GM23338 (cell line): ENCODE measurements at regions not wholly inside any gene's neighbourhood (a gene's known extent, or its start where the extent isn't known, plus 50 kb on each side); places are given as distances from the start of the nearest gene placed in this dataset.

Source experiments
- ATAC-seq: fragments of 200-7000 bp; cut with Tn5 transposase; 3 replicates; pipeline ENCODE4 v1.9.1; 2020
- DNase-seq: peaks from one replicate; pipeline ENCODE4 v3.0.0-alpha.2; 2015; ENCODE audit warnings: low spot score
- H2AFZ ChIP-seq: fragments of 200-600 bp; sonication (generic); 2 replicates; pipeline ENCODE4 v1.8.0; 2016; ENCODE audit warnings: antibody characterized with exemption, mild to moderate bottlenecking, moderate library complexity
- H3F3A ChIP-seq: fragments of 200-600 bp; sonication (generic); replicated peaks from 2 replicates; pipeline ENCODE4 v1.8.0; 2017; ENCODE audit warnings: antibody characterized with exemption, mixed run types, low read depth
- H3K27ac ChIP-seq: fragments of 200-600 bp; sonication (generic); 2 replicates; pipeline ENCODE4 v1.6.1; 2016; ENCODE audit warnings: low read depth
- H3K27me3 ChIP-seq: fragments of 200-600 bp; sonication (generic); 2 replicates; pipeline ENCODE4 v1.8.0; 2016; ENCODE audit warnings: mild to moderate bottlenecking, mixed run types, moderate library complexity; ENCODE audit not compliant: insufficient read depth
- H3K36me3 ChIP-seq: fragments of 200-600 bp; sonication (generic); 2 replicates; pipeline ENCODE4 v1.8.0; 2016; ENCODE audit warnings: mild to moderate bottlenecking; ENCODE audit not compliant: insufficient read depth
- H3K4me1 ChIP-seq: fragments of 200-600 bp; sonication (generic); 2 replicates; pipeline ENCODE4 v1.8.0; 2016; ENCODE audit warnings: mild to moderate bottlenecking, moderate library complexity; ENCODE audit not compliant: insufficient read depth
- H3K4me2 ChIP-seq: fragments of 200-600 bp; sonication (generic); 2 replicates; pipeline ENCODE4 v1.7.1; 2017; ENCODE audit warnings: mixed run types
- H3K4me3 ChIP-seq: fragments of 200-600 bp; sonication (generic); 2 replicates; pipeline ENCODE4 v1.6.1; 2016; ENCODE audit warnings: mixed run types
- H3K79me2 ChIP-seq: fragments of 200-600 bp; sonication (generic); replicated peaks from 2 replicates; pipeline ENCODE4 v1.8.0; 2017; ENCODE audit warnings: mild to moderate bottlenecking; ENCODE audit not compliant: insufficient read depth
- H3K9me2 ChIP-seq: fragments of 200-600 bp; sonication (generic); 2 replicates; pipeline ENCODE4 v1.8.0; 2017; ENCODE audit not compliant: insufficient read depth
- H4K20me1 ChIP-seq: fragments of 200-600 bp; sonication (generic); replicated peaks from 2 replicates; pipeline ENCODE4 v1.8.0; 2017; ENCODE audit warnings: mild to moderate bottlenecking; ENCODE audit not compliant: insufficient read depth
- H3K27ac Mint-ChIP-seq: 2 replicates; pipeline ENCODE4 v1.8.0; 2020; ENCODE audit warnings: inconsistent platforms, mild to moderate bottlenecking, moderate library complexity, mixed read lengths
- H3K27me3 Mint-ChIP-seq: 3 replicates; pipeline ENCODE4 v1.8.0; 2022; ENCODE audit warnings: low read depth, mild to moderate bottlenecking, moderate library complexity, mixed read lengths, inconsistent platforms; ENCODE audit not compliant: insufficient read depth, poor library complexity
- H3K36me3 Mint-ChIP-seq: 3 replicates; pipeline ENCODE4 v1.8.0; 2021; ENCODE audit warnings: low read depth, mild to moderate bottlenecking, inconsistent platforms, moderate library complexity, mixed read lengths
- H3K4me1 Mint-ChIP-seq: 3 replicates; pipeline ENCODE4 v1.8.0; 2020; ENCODE audit warnings: mild to moderate bottlenecking, inconsistent platforms, mixed read lengths
- H3K4me3 Mint-ChIP-seq: 3 replicates; pipeline ENCODE4 v1.8.0; 2021; ENCODE audit warnings: moderate library complexity, mild to moderate bottlenecking, inconsistent platforms, mixed read lengths
- H3K9me3 Mint-ChIP-seq: 3 replicates; pipeline ENCODE4 v1.8.0; 2020; ENCODE audit warnings: moderate library complexity, mild to moderate bottlenecking, inconsistent platforms, mixed read lengths
- CREB1 ChIP-seq: fragments of 250-450 bp; sonication (Bioruptor Pico); IDR thresholded peaks from 2 replicates; pipeline ENCODE4 v1.5.0; 2020; ENCODE audit warnings: low read depth, mild to moderate bottlenecking, moderate library complexity
- EZH2phosphoT487 ChIP-seq: fragments of 200-600 bp; sonication (generic); IDR thresholded peaks from one replicate; pipeline ENCODE4 v1.8.1; 2018; ENCODE audit warnings: antibody characterized with exemption; ENCODE audit not compliant: unreplicated experiment
- JUNB ChIP-seq: IDR thresholded peaks from one replicate; pipeline ENCODE4 v1.6.1; 2016; ENCODE audit warnings: antibody characterized with exemption; ENCODE audit not compliant: unreplicated experiment
- NANOG ChIP-seq: IDR thresholded peaks from 2 replicates; pipeline ENCODE4 v1.6.1; 2016; ENCODE audit warnings: antibody characterized with exemption, borderline replicate concordance
- POLR2AphosphoS5 ChIP-seq: IDR thresholded peaks from 2 replicates; pipeline ENCODE4 v1.6.1; 2016; ENCODE audit warnings: antibody characterized with exemption, low read depth
- STAT1 ChIP-seq: IDR thresholded peaks from one replicate; pipeline ENCODE4 v1.6.1; 2016; ENCODE audit warnings: antibody characterized with exemption; ENCODE audit not compliant: unreplicated experiment
- ZNF331 ChIP-seq: fragments of 250-450 bp; sonication (Bioruptor Pico); IDR thresholded peaks from 2 replicates; pipeline ENCODE4 v1.5.0; 2020; ENCODE audit warnings: low read depth, mild to moderate bottlenecking, moderate library complexity
- TF ChIP-seq, protein P1 (sequence below): IDR thresholded peaks from 2 replicates; pipeline ENCODE4 v1.6.1; 2016; ENCODE audit warnings: antibody characterized with exemption
- TF ChIP-seq, protein P2 (sequence below), 2 experiments: fragments of 200-600 bp in 1 of 2; sonication (generic) in 1 of 2; conservative IDR thresholded peaks; 2 replicates each; pipeline versions ENCODE4 v1.5.1 to v1.6.1; 2016 to 2017; ENCODE audit warnings: antibody characterized with exemption in 2 of 2, low read depth in 2 of 2, mild to moderate bottlenecking in 2 of 2, moderate library complexity in 1 of 2
- TF ChIP-seq, protein P3 (sequence below): fragments of 250-450 bp; sonication (Bioruptor Pico); IDR thresholded peaks from 2 replicates; pipeline ENCODE4 v1.5.0; 2020; ENCODE audit warnings: mild to moderate bottlenecking, moderate library complexity
- TF ChIP-seq, protein P4 (sequence below): IDR thresholded peaks from one replicate; pipeline ENCODE4 v1.6.1; 2018; ENCODE audit warnings: antibody characterized with exemption; ENCODE audit not compliant: unreplicated experiment

DNA sequence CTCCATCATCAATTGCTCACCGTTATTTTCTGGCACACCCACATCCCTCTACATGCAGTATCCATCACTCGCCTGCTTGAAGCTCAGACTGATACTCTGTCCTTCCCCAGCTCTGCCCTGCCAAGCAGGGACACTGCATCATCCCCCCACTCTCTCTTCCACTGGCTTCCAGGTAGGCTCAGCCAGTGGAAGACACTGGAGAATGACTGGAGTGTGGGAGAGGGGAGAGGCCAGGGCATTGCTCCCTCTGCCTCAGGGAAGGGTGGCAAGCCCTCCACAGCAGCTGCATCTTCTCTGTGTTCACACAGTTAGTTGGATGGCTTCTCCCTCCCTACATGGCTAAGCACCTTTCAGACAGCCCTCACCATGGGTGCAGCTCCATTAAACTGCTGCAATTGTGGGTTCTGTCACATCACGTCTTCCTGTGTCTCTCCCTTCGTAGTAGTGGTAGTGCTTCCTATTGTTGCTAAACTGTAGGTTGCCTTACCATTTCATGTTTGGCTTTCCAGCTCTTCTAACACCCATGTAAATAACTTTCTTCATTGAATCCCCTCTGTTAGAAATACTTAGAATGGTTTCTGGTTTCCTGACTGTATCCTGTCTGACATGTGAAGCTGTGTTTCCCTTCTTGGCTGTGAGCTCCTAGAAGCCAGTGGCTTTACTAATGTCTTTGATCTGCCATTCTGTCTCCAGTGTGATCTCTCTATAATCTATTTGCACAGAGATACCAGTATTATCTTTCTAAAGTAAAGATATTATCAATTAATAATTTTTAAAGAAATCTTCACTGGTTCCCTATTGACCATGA is 483.7 kb upstream of the LRRN3 start:
- H4K20me1 ChIP-seq: no peaks in the 10 kb centered on the region
- H3K27ac Mint-ChIP-seq: no peak overlapping the region
- ATAC-seq (no peak), DNase-seq (no peak)
- H3K36me3 ChIP-seq: no peaks in the 10 kb centered on the region
- no peaks in the 10 kb centered on the region for H3K27me3 Mint-ChIP-seq
- no peak overlapping the region for H3K4me3 Mint-ChIP-seq
- H3K4me2 ChIP-seq: no peak overlapping the region
- no peaks in the 10 kb centered on the region for H3K9me3 Mint-ChIP-seq
- H3K27me3 ChIP-seq: no peaks in the 10 kb centered on the region
- H3K79me2 ChIP-seq: no peaks in the 10 kb centered on the region
- H3K4me1 ChIP-seq: peaks cover 4% of the 10 kb centered on the region; the same call in 1 of the 2 replicates
- no peaks in the 10 kb centered on the region for H3K9me2 ChIP-seq
- TF ChIP-seq, protein P1, sequence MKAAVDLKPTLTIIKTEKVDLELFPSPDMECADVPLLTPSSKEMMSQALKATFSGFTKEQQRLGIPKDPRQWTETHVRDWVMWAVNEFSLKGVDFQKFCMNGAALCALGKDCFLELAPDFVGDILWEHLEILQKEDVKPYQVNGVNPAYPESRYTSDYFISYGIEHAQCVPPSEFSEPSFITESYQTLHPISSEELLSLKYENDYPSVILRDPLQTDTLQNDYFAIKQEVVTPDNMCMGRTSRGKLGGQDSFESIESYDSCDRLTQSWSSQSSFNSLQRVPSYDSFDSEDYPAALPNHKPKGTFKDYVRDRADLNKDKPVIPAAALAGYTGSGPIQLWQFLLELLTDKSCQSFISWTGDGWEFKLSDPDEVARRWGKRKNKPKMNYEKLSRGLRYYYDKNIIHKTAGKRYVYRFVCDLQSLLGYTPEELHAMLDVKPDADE: no peak
- TF ChIP-seq POLR2AphosphoS5 (no peak), ZNF331 (no peak), EZH2phosphoT487 (no peak), JUNB (no peak), NANOG (no peak), CREB1 (CRISPR knock-in tag) (no peak), STAT1 (no peak)
- TF ChIP-seq, protein P2, sequence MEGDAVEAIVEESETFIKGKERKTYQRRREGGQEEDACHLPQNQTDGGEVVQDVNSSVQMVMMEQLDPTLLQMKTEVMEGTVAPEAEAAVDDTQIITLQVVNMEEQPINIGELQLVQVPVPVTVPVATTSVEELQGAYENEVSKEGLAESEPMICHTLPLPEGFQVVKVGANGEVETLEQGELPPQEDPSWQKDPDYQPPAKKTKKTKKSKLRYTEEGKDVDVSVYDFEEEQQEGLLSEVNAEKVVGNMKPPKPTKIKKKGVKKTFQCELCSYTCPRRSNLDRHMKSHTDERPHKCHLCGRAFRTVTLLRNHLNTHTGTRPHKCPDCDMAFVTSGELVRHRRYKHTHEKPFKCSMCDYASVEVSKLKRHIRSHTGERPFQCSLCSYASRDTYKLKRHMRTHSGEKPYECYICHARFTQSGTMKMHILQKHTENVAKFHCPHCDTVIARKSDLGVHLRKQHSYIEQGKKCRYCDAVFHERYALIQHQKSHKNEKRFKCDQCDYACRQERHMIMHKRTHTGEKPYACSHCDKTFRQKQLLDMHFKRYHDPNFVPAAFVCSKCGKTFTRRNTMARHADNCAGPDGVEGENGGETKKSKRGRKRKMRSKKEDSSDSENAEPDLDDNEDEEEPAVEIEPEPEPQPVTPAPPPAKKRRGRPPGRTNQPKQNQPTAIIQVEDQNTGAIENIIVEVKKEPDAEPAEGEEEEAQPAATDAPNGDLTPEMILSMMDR (conservative IDR thresholded peaks at IDR 0.05; ENCODE audit: low read depth in 2 of 2): no peak
- TF ChIP-seq, protein P3, sequence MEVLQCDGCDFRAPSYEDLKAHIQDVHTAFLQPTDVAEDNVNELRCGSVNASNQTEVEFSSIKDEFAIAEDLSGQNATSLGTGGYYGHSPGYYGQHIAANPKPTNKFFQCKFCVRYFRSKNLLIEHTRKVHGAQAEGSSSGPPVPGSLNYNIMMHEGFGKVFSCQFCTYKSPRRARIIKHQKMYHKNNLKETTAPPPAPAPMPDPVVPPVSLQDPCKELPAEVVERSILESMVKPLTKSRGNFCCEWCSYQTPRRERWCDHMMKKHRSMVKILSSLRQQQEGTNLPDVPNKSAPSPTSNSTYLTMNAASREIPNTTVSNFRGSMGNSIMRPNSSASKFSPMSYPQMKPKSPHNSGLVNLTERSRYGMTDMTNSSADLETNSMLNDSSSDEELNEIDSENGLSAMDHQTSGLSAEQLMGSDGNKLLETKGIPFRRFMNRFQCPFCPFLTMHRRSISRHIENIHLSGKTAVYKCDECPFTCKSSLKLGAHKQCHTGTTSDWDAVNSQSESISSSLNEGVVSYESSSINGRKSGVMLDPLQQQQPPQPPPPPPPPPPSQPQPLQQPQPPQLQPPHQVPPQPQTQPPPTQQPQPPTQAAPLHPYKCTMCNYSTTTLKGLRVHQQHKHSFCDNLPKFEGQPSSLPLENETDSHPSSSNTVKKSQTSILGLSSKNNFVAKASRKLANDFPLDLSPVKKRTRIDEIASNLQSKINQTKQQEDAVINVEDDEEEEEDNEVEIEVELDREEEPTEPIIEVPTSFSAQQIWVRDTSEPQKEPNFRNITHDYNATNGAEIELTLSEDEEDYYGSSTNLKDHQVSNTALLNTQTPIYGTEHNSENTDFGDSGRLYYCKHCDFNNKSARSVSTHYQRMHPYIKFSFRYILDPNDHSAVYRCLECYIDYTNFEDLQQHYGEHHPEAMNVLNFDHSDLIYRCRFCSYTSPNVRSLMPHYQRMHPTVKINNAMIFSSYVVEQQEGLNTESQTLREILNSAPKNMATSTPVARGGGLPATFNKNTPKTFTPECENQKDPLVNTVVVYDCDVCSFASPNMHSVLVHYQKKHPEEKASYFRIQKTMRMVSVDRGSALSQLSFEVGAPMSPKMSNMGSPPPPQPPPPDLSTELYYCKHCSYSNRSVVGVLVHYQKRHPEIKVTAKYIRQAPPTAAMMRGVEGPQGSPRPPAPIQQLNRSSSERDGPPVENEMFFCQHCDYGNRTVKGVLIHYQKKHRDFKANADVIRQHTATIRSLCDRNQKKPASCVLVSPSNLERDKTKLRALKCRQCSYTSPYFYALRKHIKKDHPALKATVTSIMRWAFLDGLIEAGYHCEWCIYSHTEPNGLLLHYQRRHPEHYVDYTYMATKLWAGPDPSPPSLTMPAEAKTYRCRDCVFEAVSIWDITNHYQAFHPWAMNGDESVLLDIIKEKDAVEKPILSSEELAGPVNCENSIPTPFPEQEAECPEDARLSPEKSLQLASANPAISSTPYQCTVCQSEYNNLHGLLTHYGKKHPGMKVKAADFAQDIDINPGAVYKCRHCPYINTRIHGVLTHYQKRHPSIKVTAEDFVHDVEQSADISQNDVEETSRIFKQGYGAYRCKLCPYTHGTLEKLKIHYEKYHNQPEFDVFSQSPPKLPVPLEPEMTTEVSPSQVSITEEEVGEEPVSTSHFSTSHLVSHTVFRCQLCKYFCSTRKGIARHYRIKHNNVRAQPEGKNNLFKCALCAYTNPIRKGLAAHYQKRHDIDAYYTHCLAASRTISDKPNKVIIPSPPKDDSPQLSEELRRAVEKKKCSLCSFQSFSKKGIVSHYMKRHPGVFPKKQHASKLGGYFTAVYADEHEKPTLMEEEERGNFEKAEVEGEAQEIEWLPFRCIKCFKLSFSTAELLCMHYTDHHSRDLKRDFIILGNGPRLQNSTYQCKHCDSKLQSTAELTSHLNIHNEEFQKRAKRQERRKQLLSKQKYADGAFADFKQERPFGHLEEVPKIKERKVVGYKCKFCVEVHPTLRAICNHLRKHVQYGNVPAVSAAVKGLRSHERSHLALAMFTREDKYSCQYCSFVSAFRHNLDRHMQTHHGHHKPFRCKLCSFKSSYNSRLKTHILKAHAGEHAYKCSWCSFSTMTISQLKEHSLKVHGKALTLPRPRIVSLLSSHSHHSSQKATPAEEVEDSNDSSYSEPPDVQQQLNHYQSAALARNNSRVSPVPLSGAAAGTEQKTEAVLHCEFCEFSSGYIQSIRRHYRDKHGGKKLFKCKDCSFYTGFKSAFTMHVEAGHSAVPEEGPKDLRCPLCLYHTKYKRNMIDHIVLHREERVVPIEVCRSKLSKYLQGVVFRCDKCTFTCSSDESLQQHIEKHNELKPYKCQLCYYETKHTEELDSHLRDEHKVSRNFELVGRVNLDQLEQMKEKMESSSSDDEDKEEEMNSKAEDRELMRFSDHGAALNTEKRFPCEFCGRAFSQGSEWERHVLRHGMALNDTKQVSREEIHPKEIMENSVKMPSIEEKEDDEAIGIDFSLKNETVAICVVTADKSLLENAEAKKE (CRISPR knock-in tag): no peak
- TF ChIP-seq, protein P4, sequence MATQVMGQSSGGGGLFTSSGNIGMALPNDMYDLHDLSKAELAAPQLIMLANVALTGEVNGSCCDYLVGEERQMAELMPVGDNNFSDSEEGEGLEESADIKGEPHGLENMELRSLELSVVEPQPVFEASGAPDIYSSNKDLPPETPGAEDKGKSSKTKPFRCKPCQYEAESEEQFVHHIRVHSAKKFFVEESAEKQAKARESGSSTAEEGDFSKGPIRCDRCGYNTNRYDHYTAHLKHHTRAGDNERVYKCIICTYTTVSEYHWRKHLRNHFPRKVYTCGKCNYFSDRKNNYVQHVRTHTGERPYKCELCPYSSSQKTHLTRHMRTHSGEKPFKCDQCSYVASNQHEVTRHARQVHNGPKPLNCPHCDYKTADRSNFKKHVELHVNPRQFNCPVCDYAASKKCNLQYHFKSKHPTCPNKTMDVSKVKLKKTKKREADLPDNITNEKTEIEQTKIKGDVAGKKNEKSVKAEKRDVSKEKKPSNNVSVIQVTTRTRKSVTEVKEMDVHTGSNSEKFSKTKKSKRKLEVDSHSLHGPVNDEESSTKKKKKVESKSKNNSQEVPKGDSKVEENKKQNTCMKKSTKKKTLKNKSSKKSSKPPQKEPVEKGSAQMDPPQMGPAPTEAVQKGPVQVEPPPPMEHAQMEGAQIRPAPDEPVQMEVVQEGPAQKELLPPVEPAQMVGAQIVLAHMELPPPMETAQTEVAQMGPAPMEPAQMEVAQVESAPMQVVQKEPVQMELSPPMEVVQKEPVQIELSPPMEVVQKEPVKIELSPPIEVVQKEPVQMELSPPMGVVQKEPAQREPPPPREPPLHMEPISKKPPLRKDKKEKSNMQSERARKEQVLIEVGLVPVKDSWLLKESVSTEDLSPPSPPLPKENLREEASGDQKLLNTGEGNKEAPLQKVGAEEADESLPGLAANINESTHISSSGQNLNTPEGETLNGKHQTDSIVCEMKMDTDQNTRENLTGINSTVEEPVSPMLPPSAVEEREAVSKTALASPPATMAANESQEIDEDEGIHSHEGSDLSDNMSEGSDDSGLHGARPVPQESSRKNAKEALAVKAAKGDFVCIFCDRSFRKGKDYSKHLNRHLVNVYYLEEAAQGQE: no peak
- no peaks in the 10 kb centered on the region for H3K36me3 Mint-ChIP-seq
- H3F3A ChIP-seq: no peaks in the 10 kb centered on the region
- no peak overlapping the region for H2AFZ ChIP-seq
- H3K4me1 Mint-ChIP-seq: peaks cover 3% of the 10 kb centered on the region; the same call in 2 of the 3 replicates
- H3K27ac ChIP-seq: no peak overlapping the region
- H3K4me3 ChIP-seq: no peak overlapping the region
